Prostate gland (tissue), 2 donors: ENCODE measurements at regions not wholly inside any gene's neighbourhood (a gene's known extent, or its start where the extent isn't known, plus 50 kb on each side); places are given as distances from the start of the nearest gene placed in this dataset.

Experiments used
- DNase-seq: peaks from one replicate; pipeline ENCODE4 v3.0.0-alpha.2; 2019; ENCODE audit warnings: low spot score
- H3K27ac ChIP-seq, 2 donors: fragments of 200-600 bp; sonication (generic); 2 replicates each; pipeline ENCODE4 v1.5.1; 2017 to 2019
- H3K27me3 ChIP-seq: fragments of 200-600 bp; sonication (generic); replicated peaks from 2 replicates; pipeline ENCODE4 v1.5.1; 2019; ENCODE audit not compliant: insufficient read depth
- H3K36me3 ChIP-seq, 2 donors: fragments of 200-600 bp; sonication (generic); 1 replicate in 1 of 2; 2 replicates in 1 of 2; pipeline versions ENCODE4 v1.5.1 to v1.8.1; 2017 to 2019
- H3K4me1 ChIP-seq: fragments of 200-600 bp; sonication (generic); replicated peaks from 2 replicates; pipeline ENCODE4 v1.5.1; 2019
- H3K4me3 ChIP-seq, 2 donors: fragments of 200-600 bp; sonication (generic); 2 replicates each; pipeline ENCODE4 v1.5.1; 2017 to 2019
- H3K9me3 ChIP-seq: fragments of 200-600 bp; sonication (generic); 2 replicates; pipeline ENCODE4 v1.5.1; 2017
- POLR2A ChIP-seq: fragments of 450-650 bp; IDR thresholded peaks from one replicate; pipeline ENCODE4 v1.6.1; 2016; ENCODE audit warnings: antibody characterized with exemption, mild to moderate bottlenecking
- POLR2AphosphoS5 ChIP-seq: sonication (generic); formaldehyde crosslinking; IDR thresholded peaks from one replicate; pipeline ENCODE4 v1.6.1; 2017; ENCODE audit warnings: antibody characterized with exemption
- WGBS: methylation state at CpG from one replicate; pipeline ENCODE4 v1.1.5; 2018; 5-methylcytosine and 5-hydroxymethylcytosine counted together
- intact Hi-C: fragments of 100-400 bp; cut with DNase I; formaldehyde crosslinking; loops from one replicate; pipeline ENCODE4 v1.14.2; 2022
- TF ChIP-seq, protein P1 (sequence below), 4 experiments: fragments of 200-600 bp in 2 of 4; fragments of 450-650 bp in 2 of 4; sonication (generic) in 2 of 4; IDR thresholded peaks; 1 replicate in 3 of 4; 2 replicates in 1 of 4; pipeline ENCODE4 v1.5.1; 2016 to 2019; ENCODE audit warnings: antibody characterized with exemption in 4 of 4, mild to moderate bottlenecking in 2 of 4, moderate library complexity in 2 of 4

- DNase-seq, result no peak
- Histone ChIP-seq H3K4me3 (no peak overlapping the region), H3K27me3 (no peaks in the 10 kb centered on the region), H3K36me3 (no peaks in the 10 kb centered on the region), H3K4me1 (no peaks in the 10 kb centered on the region), H3K27ac (no peak overlapping the region), H3K9me3 (no peaks in the 10 kb centered on the region)
- intact Hi-C loops, result no loop called here
- 84% methylated on average over 6 of the region's 6 CpGs for WGBS
- TF ChIP-seq POLR2AphosphoS5 (no peak), POLR2A (no peak)
- TF ChIP-seq, protein P1, sequence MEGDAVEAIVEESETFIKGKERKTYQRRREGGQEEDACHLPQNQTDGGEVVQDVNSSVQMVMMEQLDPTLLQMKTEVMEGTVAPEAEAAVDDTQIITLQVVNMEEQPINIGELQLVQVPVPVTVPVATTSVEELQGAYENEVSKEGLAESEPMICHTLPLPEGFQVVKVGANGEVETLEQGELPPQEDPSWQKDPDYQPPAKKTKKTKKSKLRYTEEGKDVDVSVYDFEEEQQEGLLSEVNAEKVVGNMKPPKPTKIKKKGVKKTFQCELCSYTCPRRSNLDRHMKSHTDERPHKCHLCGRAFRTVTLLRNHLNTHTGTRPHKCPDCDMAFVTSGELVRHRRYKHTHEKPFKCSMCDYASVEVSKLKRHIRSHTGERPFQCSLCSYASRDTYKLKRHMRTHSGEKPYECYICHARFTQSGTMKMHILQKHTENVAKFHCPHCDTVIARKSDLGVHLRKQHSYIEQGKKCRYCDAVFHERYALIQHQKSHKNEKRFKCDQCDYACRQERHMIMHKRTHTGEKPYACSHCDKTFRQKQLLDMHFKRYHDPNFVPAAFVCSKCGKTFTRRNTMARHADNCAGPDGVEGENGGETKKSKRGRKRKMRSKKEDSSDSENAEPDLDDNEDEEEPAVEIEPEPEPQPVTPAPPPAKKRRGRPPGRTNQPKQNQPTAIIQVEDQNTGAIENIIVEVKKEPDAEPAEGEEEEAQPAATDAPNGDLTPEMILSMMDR (IDR thresholded peaks at IDR 0.05), result no peak
Measured at GRCh38 chr5:168153876-168154270, 137.6 kb upstream of the WWC1 start.

GRCh38 chr5:168155585-168155984, 135.9 kb upstream of the WWC1 start:
- Histone ChIP-seq H3K36me3 (no peaks in the 10 kb centered on the region), H3K4me3 (no peak overlapping the region), H3K27me3 (no peaks in the 10 kb centered on the region), H3K4me1 (no peaks in the 10 kb centered on the region), H3K27ac (no peak overlapping the region), H3K9me3 (no peaks in the 10 kb centered on the region)
- 79% methylated on average over 2 of the region's 2 CpGs for WGBS
- no peak for DNase-seq
- no peak for TF ChIP-seq POLR2AphosphoS5
- no peak for TF ChIP-seq POLR2A
- intact Hi-C loops, result no loop called here

- DNase-seq, result no peak
- Histone ChIP-seq H3K27ac (no peak overlapping the region), H3K4me1 (no peaks in the 10 kb centered on the region), H3K27me3 (no peaks in the 10 kb centered on the region), H3K36me3 (no peaks in the 10 kb centered on the region), H3K9me3 (no peaks in the 10 kb centered on the region), H3K4me3 (no peak overlapping the region)
- TF ChIP-seq POLR2A, result no peak
- intact Hi-C loops, result no loop called here
- 74% methylated on average over 1 of the region's 1 CpG for WGBS
Measured at GRCh38 chr5:168156170-168156569, 135.3 kb upstream of the WWC1 start.

DNA sequence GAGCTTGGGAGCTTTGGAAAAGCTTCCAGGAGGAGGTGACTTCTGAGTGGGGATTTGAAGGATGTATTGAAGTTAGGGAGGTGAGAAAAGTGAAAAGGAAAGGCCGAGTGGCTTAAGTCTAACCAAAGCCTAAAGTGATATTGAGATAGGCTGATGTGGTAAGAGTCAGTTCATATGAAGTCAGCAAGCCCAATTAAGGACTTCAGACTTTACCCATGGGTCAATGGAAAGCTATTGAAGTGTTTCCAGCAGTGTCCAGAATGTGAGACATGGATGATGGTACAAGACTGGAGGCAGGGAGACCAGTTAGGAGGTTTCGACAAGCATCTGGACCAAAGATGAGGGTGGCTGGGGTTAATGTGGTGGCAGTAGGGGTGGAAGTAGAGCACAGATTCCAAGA, 134.3 kb upstream of the WWC1 start:
- Histone ChIP-seq H3K4me3 (no peak overlapping the region), H3K27ac (no peak overlapping the region), H3K9me3 (no peaks in the 10 kb centered on the region), H3K27me3 (no peaks in the 10 kb centered on the region), H3K4me1 (no peaks in the 10 kb centered on the region), H3K36me3 (no peaks in the 10 kb centered on the region)
- 84% methylated on average over 2 of the region's 2 CpGs for WGBS
- no peak for TF ChIP-seq POLR2AphosphoS5
- TF ChIP-seq POLR2A, result no peak
- TF ChIP-seq, protein P1 (IDR thresholded peaks at IDR 0.05), result no peak
- no peak for DNase-seq
- intact Hi-C loops, result no loop called here

DNA sequence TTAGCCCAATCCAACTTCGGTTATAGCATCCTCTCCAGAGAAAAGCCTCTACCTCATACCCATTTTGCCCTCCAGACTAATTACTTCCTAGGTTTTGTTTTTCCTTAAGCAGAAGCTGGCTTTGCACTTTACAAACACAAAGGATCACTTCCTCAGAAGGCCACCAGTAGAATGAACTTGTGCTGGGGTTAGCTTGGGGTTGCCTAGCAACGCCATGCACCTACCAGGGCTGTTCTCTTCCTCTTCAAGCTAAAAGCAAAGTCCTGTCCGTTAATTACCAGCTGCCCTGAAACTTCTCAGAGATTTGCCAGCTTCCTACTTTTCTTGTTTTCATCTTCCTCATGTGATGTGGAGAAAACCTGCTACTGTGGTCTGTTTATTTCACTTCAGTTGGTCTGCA, 132.0 kb upstream of the WWC1 start:
- DNase-seq, result no peak
- H3K36me3 ChIP-seq, result no peaks in the 10 kb centered on the region
- H3K9me3 ChIP-seq, result no peaks in the 10 kb centered on the region
- no peaks in the 10 kb centered on the region for H3K4me1 ChIP-seq
- no peak for TF ChIP-seq POLR2A
- TF ChIP-seq, protein P1 (IDR thresholded peaks at IDR 0.05), result no peak
- H3K27ac ChIP-seq, result no peak overlapping the region
- intact Hi-C loops, result no loop called here
- no peak overlapping the region for H3K4me3 ChIP-seq
- H3K27me3 ChIP-seq, result no peaks in the 10 kb centered on the region
- WGBS, result 62% methylated on average over 3 of the region's 3 CpGs

DNA sequence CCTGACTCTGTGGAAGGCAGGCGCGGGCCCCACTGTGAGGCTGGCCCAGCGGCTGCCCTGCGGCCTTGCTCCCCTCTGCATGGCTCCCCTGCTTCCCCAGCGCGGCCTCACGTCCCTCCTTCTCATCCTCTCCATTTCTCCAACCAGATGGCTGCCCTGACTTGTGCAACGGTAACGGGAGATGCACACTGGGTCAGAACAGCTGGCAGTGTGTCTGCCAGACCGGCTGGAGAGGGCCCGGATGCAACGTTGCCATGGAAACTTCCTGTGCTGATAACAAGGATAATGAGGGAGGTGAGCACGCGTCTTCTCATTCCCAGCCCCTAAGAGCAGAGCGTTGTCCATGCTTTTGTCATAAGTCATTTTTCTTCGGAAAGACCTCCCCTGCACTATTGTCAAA, 129.0 kb upstream of the WWC1 start:
- Histone ChIP-seq H3K4me1 (no peaks in the 10 kb centered on the region), H3K36me3 (no peaks in the 10 kb centered on the region), H3K4me3 (no peak overlapping the region), H3K27ac (no peak overlapping the region), H3K9me3 (no peaks in the 10 kb centered on the region), H3K27me3 (no peaks in the 10 kb centered on the region)
- intact Hi-C loops, result no loop called here
- TF ChIP-seq, protein P1 (IDR thresholded peaks at IDR 0.05), result no peak
- TF ChIP-seq POLR2AphosphoS5 (no peak), POLR2A (no peak)
- DNase-seq, result no peak
- 72% methylated on average over 16 of the region's 16 CpGs for WGBS
